ENCODE measurements at regions not wholly inside any gene's neighbourhood (a gene's known extent, or its start where the extent isn't known, plus 50 kb on each side); places are given as distances from the start of the nearest gene placed in this dataset.

- H3K27ac ChIP-seq (replicated peaks): no peak overlapping the region
- no peaks in the 10 kb centered on the region for H3K27me3 ChIP-seq (ENCODE audit: insufficient read depth, poor library complexity, severe bottlenecking)
- no peak overlapping the region for H3K4me3 ChIP-seq (replicated peaks; ENCODE audit: insufficient read depth, low read length)
- no peak for TF ChIP-seq POLR2AphosphoS5 (IDR thresholded peaks at IDR 0.05; ENCODE audit: low read depth)
- peak; percentile 55 for TF ChIP-seq SPI1 (IDR thresholded peaks at IDR 0.05; ENCODE audit: borderline replicate concordance, low read depth)
- TF ChIP-seq CTCF (IDR thresholded peaks at IDR 0.05; ENCODE audit: insufficient read depth, low read length): no peak
- no peak for TF ChIP-seq GABPA (IDR thresholded peaks at IDR 0.05; ENCODE audit: low read depth)
- TF ChIP-seq REST (IDR thresholded peaks at IDR 0.05; ENCODE audit: insufficient replicate concordance, low read depth): no peak
- DNase-seq (ENCODE audit: low read depth in 1 of 2, low spot score in 1 of 2): no peak
These were observed 214.8 kb downstream of the MC4R start for GRCh38 chr18:60157810-60158209.

- TF ChIP-seq SPI1 (IDR thresholded peaks at IDR 0.05; ENCODE audit: borderline replicate concordance, low read depth): no peak
- no peak for TF ChIP-seq REST (IDR thresholded peaks at IDR 0.05; ENCODE audit: insufficient replicate concordance, low read depth)
- TF ChIP-seq POLR2AphosphoS5 (IDR thresholded peaks at IDR 0.05; ENCODE audit: low read depth): no peak
- no peak for TF ChIP-seq CTCF (IDR thresholded peaks at IDR 0.05; ENCODE audit: insufficient read depth, low read length)
- TF ChIP-seq GABPA (IDR thresholded peaks at IDR 0.05; ENCODE audit: low read depth): no peak
- Histone ChIP-seq H3K4me3 (replicated peaks; ENCODE audit: insufficient read depth, low read length) (no peak overlapping the region), H3K27me3 (ENCODE audit: insufficient read depth, poor library complexity, severe bottlenecking) (no peaks in the 10 kb centered on the region), H3K27ac (replicated peaks) (no peak overlapping the region)
- DNase-seq (ENCODE audit: low read depth in 1 of 2, low spot score in 1 of 2): no peak
These were observed 219.2 kb downstream of the MC4R start for GRCh38 chr18:60153376-60153775.

GRCh38 chr18:60149316-60149715 is 223.3 kb downstream of the MC4R start:
- TF ChIP-seq REST (IDR thresholded peaks at IDR 0.05; ENCODE audit: insufficient replicate concordance, low read depth): no peak
- TF ChIP-seq CTCF (IDR thresholded peaks at IDR 0.05; ENCODE audit: insufficient read depth, low read length): no peak
- no peak for TF ChIP-seq SPI1 (IDR thresholded peaks at IDR 0.05; ENCODE audit: borderline replicate concordance, low read depth)
- TF ChIP-seq POLR2AphosphoS5 (IDR thresholded peaks at IDR 0.05; ENCODE audit: low read depth): no peak
- TF ChIP-seq GABPA (IDR thresholded peaks at IDR 0.05; ENCODE audit: low read depth): no peak
- peak overlapping the region; percentile 62 for H3K27ac ChIP-seq (replicated peaks)
- DNase-seq (ENCODE audit: low read depth in 1 of 2, low spot score in 1 of 2): peak in 1 of 2 experiments; percentile 66

More at GRCh38 chr18:60149316-60149715, 223.3 kb downstream of the MC4R start:
- Histone ChIP-seq H3K27me3 (ENCODE audit: insufficient read depth, poor library complexity, severe bottlenecking) (no peaks in the 10 kb centered on the region), H3K4me3 (replicated peaks; ENCODE audit: insufficient read depth, low read length) (no peak overlapping the region)

Measured in HL-60 (cell line).